ENCODE measurements at regions not wholly inside any gene's neighbourhood (a gene's known extent, or its start where the extent isn't known, plus 50 kb on each side); places are given as distances from the start of the nearest gene placed in this dataset.

DNA sequence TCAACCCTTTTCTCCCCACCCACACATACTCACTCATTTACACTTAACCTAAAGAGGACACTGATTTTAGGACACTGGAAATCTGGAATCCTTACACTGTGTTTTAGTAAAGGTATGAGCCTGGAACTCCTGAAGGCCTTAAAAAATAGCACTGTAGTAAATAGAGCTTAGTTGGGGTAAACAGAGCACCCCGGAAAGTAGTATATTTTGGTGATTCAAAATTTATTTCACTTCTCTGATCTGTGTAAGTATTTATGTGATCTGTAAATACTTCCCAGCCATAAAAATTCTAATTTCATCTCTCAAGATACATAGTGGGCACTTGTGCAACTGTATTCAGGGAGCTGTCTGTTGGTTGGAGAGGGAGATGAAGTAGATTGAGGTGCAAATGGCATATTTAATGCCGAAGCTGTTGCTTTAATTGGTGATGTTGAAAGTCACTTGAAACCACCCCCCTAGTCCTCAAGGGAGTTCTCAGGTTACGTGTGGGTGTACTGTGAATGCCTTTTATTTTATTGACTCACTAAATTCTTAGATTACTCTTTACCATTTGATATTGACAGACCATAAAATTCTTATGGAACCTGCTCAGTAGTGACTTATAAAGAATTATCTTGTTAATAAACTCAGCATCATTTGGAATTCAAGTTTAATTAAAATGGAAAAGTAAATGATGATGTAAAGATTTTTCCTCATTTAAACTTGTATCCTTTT is 154.9 kb downstream of the SOX4 start:
- TF ChIP-seq POLR2AphosphoS5 (IDR thresholded peaks at IDR 0.05; ENCODE audit: insufficient read depth in 1 of 2, low read depth in 1 of 2) = no peak
- TF ChIP-seq CTCF (IDR thresholded peaks at IDR 0.05) = no peak
